SK-N-MC (cell line): ENCODE measurements at regions not wholly inside any gene's neighbourhood (a gene's known extent, or its start where the extent isn't known, plus 50 kb on each side); places are given as distances from the start of the nearest gene placed in this dataset.

Source experiments
- EZH2 ChIP-seq: fragments of 200-600 bp; sonication (generic); IDR thresholded peaks from one replicate; pipeline ENCODE4 v1.6.1; 2017; ENCODE audit warnings: antibody characterized with exemption
- FOXP2 ChIP-seq: optimal IDR thresholded peaks from 2 replicates; pipeline ENCODE3; 2011; ENCODE audit warnings: mild to moderate bottlenecking, moderate library complexity; ENCODE audit not compliant: insufficient read depth; ENCODE audit errors: extremely low read length, control extremely low read depth
- POLR2AphosphoS5 ChIP-seq: IDR thresholded peaks from 2 replicates; pipeline ENCODE4 v1.6.1; 2012; ENCODE audit warnings: mild to moderate bottlenecking, low read depth, low read length, borderline replicate concordance

GRCh38 chr11:128055576-128056217 lies 531.7 kb downstream of the ETS1 start:
- no peak for TF ChIP-seq POLR2AphosphoS5
- no peak for TF ChIP-seq EZH2
- no peak for TF ChIP-seq FOXP2
